CD4-positive, alpha-beta T cell treated with Interleukin-4 for 1 hour (primary cell): ENCODE measurements at regions not wholly inside any gene's neighbourhood (a gene's known extent, or its start where the extent isn't known, plus 50 kb on each side); places are given as distances from the start of the nearest gene placed in this dataset.

ENCODE experiments used
- DNase-seq, 2 donors: peaks; one replicate each; pipeline ENCODE4 v3.0.0-alpha.2; 2020 to 2022

GRCh38 chr4:24144381-24144780, 254.5 kb upstream of the PPARGC1A start:
- no peak for DNase-seq

GRCh38 chr4:24143741-24144140, 253.9 kb upstream of the PPARGC1A start:
- DNase-seq = no peak

- DNase-seq = no peak
Measured at GRCh38 chr4:24141836-24142235, 252.0 kb upstream of the PPARGC1A start.

GRCh38 chr4:24140892-24141291, 251.0 kb upstream of the PPARGC1A start:
- DNase-seq = no peak

GRCh38 chr4:24137671-24138601, 248.1 kb upstream of the PPARGC1A start:
- no peak for DNase-seq

GRCh38 chr4:24131954-24132673, 242.3 kb upstream of the PPARGC1A start:
- no peak for DNase-seq

GRCh38 chr4:24130637-24131036, 240.8 kb upstream of the PPARGC1A start:
- no peak for DNase-seq

GRCh38 chr4:24126776-24127175, 236.9 kb upstream of the PPARGC1A start:
- no peak for DNase-seq

GRCh38 chr4:24121395-24122175, 231.7 kb upstream of the PPARGC1A start:
- DNase-seq = no peak

GRCh38 chr4:24117975-24118374, 228.1 kb upstream of the PPARGC1A start:
- no peak for DNase-seq

GRCh38 chr4:24116107-24116506, 226.3 kb upstream of the PPARGC1A start:
- no peak for DNase-seq

- no peak for DNase-seq
Measured at GRCh38 chr4:24114919-24115500, 225.2 kb upstream of the PPARGC1A start.

- DNase-seq = no peak
Measured at GRCh38 chr4:24114444-24114843, 224.6 kb upstream of the PPARGC1A start.

GRCh38 chr4:24112466-24112865, 222.6 kb upstream of the PPARGC1A start:
- no peak for DNase-seq

GRCh38 chr4:24108567-24108966, 218.7 kb upstream of the PPARGC1A start:
- no peak for DNase-seq

GRCh38 chr4:24105327-24106038, 215.6 kb upstream of the PPARGC1A start:
- DNase-seq = no peak

- DNase-seq = no peak
Measured at GRCh38 chr4:24104158-24104565, 214.3 kb upstream of the PPARGC1A start.

- no peak for DNase-seq
Measured at GRCh38 chr4:24103434-24104157, 213.7 kb upstream of the PPARGC1A start.

- no peak for DNase-seq
Measured at GRCh38 chr4:24102621-24103020, 212.8 kb upstream of the PPARGC1A start.

GRCh38 chr4:24096603-24097002, 206.8 kb upstream of the PPARGC1A start:
- no peak for DNase-seq

GRCh38 chr4:24094726-24095125, 204.9 kb upstream of the PPARGC1A start:
- no peak for DNase-seq
